Stomach (tissue), 8 donors: ENCODE measurements at regions not wholly inside any gene's neighbourhood (a gene's known extent, or its start where the extent isn't known, plus 50 kb on each side); places are given as distances from the start of the nearest gene placed in this dataset.

Experiments
- DNase-seq, 2 donors: peaks; one replicate each; pipeline versions ENCODE4 v3.0.0 to v3.0.0-alpha.2; 2013 to 2019
- H3K27ac ChIP-seq, 5 donors: fragments of 200-600 bp in 4 of 5; sonication (generic) in 4 of 5; one replicate each; pipeline ENCODE4 v1.5.1; 2013 to 2019; ENCODE audit warnings: mild to moderate bottlenecking in 1 of 5, moderate library complexity in 1 of 5
- H3K27me3 ChIP-seq, 3 donors: fragments of 200-600 bp; sonication (generic); one replicate each; pipeline ENCODE4 v1.5.1; 2017 to 2019; ENCODE audit warnings: mixed run types in 1 of 3
- H3K36me3 ChIP-seq, 4 donors: fragments of 200-600 bp; sonication (generic); 1 replicate in 3 of 4; 2 replicates in 1 of 4; pipeline ENCODE4 v1.5.1; 2016 to 2019
- H3K4me1 ChIP-seq, 4 donors: fragments of 200-600 bp; sonication (generic); one replicate each; pipeline ENCODE4 v1.5.1; 2016 to 2019
- H3K4me3 ChIP-seq, 4 donors: fragments of 200-600 bp; sonication (generic) in 3 of 4; one replicate each; pipeline ENCODE4 v1.5.1; 2016 to 2019; ENCODE audit warnings: mild to moderate bottlenecking in 1 of 4
- H3K9me3 ChIP-seq, 4 donors: fragments of 200-600 bp; sonication (generic); one replicate each; pipeline ENCODE4 v1.5.1; 2016 to 2019
- CTCF ChIP-seq, 7 experiments: fragments of 450-650 bp in 4 of 7; fragments of 200-600 bp in 3 of 7; sonication (generic) in 3 of 7; IDR thresholded peaks; one replicate each; pipeline ENCODE4 v1.5.1; 2016 to 2019; ENCODE audit warnings: antibody characterized with exemption in 7 of 7, control low read depth in 2 of 7, mild to moderate bottlenecking in 1 of 7
- EP300 ChIP-seq: sonication (generic); formaldehyde crosslinking; IDR thresholded peaks from one replicate; pipeline ENCODE4 v1.6.1; 2017; ENCODE audit warnings: antibody characterized with exemption
- POLR2A ChIP-seq, 4 donors: fragments of 450-650 bp; IDR thresholded peaks; one replicate each; pipeline ENCODE4 v1.6.1; 2016; ENCODE audit warnings: antibody characterized with exemption in 4 of 4, control low read depth in 2 of 4, mild to moderate bottlenecking in 1 of 4, moderate library complexity in 1 of 4
- POLR2AphosphoS5 ChIP-seq, 3 donors: sonication (generic); formaldehyde crosslinking; IDR thresholded peaks; one replicate each; pipeline ENCODE4 v1.6.1; 2016; ENCODE audit warnings: antibody characterized with exemption in 3 of 3
- WGBS, 5 donors: extraction: QIAGEN DNeasy Blood & Tissue Kit in 3 of 5; methylation state at CpG; one replicate each; pipeline versions ENCODE4 v1.1.5 to v1.1.7; 2013 to 2018; 5-methylcytosine and 5-hydroxymethylcytosine counted together
- intact Hi-C: fragments of 100-400 bp; cut with DNase I; formaldehyde crosslinking; loops from one replicate; pipeline ENCODE4 v1.15.1; 2023; ENCODE audit warnings: low total_unique reads
- donor health status: healthy with polysubstance abuse.
- donor health status: Bipolar disorder and iron deficiency.
- donor health status: healthy.

GRCh38 chr18:53864770-53865169 lies 359.7 kb downstream of the MBD2 start:
- no peaks in the 10 kb centered on the region for H3K9me3 ChIP-seq
- TF ChIP-seq POLR2AphosphoS5 (IDR thresholded peaks at IDR 0.05) (no peak), EP300 (no peak), POLR2A (IDR thresholded peaks at IDR 0.05) (no peak), CTCF (IDR thresholded peaks at IDR 0.05) (no peak)
- H3K4me3 ChIP-seq, result no peak overlapping the region
- no peaks in the 10 kb centered on the region for H3K36me3 ChIP-seq
- H3K27ac ChIP-seq, result no peak overlapping the region
- intact Hi-C loops, result no loop called here
- DNase-seq, result peak in 1 of 2 donors; percentile 6
- no peaks in the 10 kb centered on the region for H3K4me1 ChIP-seq
- H3K27me3 ChIP-seq, result no peaks in the 10 kb centered on the region
- WGBS, 5 donors, result 60 to 71% (median 63%) methylated on average over 5 of the region's 5 CpGs

DNA sequence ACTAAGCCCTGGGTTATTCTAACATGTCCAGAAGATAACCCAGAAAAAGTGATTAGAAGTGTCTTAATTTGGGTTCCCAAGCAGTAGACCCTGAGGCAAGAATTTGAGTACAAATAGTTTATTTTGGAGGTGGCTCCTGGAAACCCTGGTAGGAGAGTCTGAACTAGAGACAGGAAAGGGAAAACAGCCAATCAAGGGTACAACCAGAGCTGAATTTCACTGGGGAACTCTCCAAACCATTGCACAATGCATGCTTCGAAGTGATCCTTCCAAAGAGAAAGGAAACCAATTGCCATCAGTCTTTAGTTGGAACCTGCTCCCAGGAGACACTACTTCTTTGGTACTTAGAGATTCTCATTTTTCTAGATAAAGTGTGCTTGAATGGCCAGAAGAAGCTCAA lies 361.5 kb downstream of the MBD2 start:
- WGBS, 5 donors, result 39 to 75% (median 67%) methylated on average over 1 of the region's 1 CpG
- no peak for TF ChIP-seq CTCF (IDR thresholded peaks at IDR 0.05)
- no peak for TF ChIP-seq POLR2A (IDR thresholded peaks at IDR 0.05)
- TF ChIP-seq POLR2AphosphoS5 (IDR thresholded peaks at IDR 0.05), result no peak
- no peak for TF ChIP-seq EP300
- H3K36me3 ChIP-seq, result no peaks in the 10 kb centered on the region

DNA sequence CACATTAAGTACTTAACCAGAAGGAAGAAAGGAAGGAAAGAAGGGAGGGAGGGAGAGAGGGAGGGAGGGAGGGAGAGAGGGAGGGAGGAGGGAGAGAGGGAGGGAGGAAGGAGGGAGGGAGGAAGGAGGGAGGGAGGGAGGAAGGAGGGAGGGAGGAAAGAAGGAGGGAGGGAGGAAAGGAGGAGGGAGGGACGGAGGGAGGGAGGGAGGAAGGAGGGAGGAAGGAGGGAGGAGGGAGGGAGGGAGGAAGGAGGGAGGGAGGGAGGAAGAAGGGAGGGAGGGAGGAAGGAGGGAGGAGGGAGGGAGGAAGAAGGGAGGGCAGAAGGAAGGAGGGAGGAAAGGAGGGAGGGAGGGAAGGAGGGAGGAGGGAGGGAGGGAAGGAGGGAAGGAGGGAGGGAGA lies 363.3 kb downstream of the MBD2 start:
- Histone ChIP-seq H3K27ac (no peak overlapping the region), H3K4me3 (no peak overlapping the region), H3K36me3 (no peaks in the 10 kb centered on the region), H3K27me3 (no peaks in the 10 kb centered on the region), H3K4me1 (no peaks in the 10 kb centered on the region), H3K9me3 (no peaks in the 10 kb centered on the region)
- TF ChIP-seq POLR2AphosphoS5 (IDR thresholded peaks at IDR 0.05) (no peak), POLR2A (IDR thresholded peaks at IDR 0.05) (no peak), CTCF (IDR thresholded peaks at IDR 0.05) (no peak), EP300 (no peak)
- intact Hi-C loops, result no loop called here
- no CpG with 5 or more reads among the region's 1 CpG for WGBS, 5 donors
- DNase-seq, result peak in 1 of 2 donors; percentile 8

More for the DNA sequence above, 361.5 kb downstream of the MBD2 start:
- DNase-seq, result no peak
- Histone ChIP-seq H3K9me3 (no peaks in the 10 kb centered on the region), H3K4me3 (no peak overlapping the region), H3K27ac (no peak overlapping the region), H3K4me1 (no peaks in the 10 kb centered on the region), H3K27me3 (no peaks in the 10 kb centered on the region)
- intact Hi-C loops, result no loop called here

DNA sequence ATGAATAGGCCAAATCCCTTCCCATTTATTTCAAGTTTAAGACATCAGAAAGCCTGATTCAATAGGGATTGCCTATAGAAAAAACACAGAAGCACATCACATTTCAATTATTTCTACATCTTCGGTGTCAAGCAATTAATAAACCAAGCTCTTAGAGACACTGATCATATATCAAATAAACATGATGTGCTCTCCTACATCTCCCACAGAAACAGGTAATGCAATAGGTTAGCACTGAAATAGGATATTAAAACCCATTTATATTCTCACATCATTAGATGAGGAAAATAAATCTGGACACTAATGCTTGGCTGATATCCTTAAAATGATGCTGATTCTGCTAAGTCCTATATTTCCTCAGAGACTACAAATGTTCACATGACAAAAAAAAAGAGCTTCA lies 364.7 kb downstream of the MBD2 start:
- no peaks in the 10 kb centered on the region for H3K9me3 ChIP-seq
- no peaks in the 10 kb centered on the region for H3K4me1 ChIP-seq
- TF ChIP-seq POLR2A (IDR thresholded peaks at IDR 0.05), result no peak
- TF ChIP-seq POLR2AphosphoS5 (IDR thresholded peaks at IDR 0.05), result no peak
- TF ChIP-seq EP300, result no peak
- TF ChIP-seq CTCF (IDR thresholded peaks at IDR 0.05), result no peak
- WGBS, 5 donors, result 91 to 98% (median 97%) methylated on average over 1 of the region's 1 CpG
- no peaks in the 10 kb centered on the region for H3K27me3 ChIP-seq
- DNase-seq, result no peak
- no peaks in the 10 kb centered on the region for H3K36me3 ChIP-seq
- no peak overlapping the region for H3K27ac ChIP-seq
- H3K4me3 ChIP-seq, result no peak overlapping the region
- intact Hi-C loops, result no loop called here
